Activated CD8-positive, alpha-beta memory T cell treated with anti-CD3 and anti-CD28 coated beads for 36 hours (primary cell): ENCODE measurements at regions not wholly inside any gene's neighbourhood (a gene's known extent, or its start where the extent isn't known, plus 50 kb on each side); places are given as distances from the start of the nearest gene placed in this dataset.

Experiments used
- CTCF ChIA-PET: fragments of 350-600 bp; sonication (Branson Sonifier 250); formaldehyde crosslinking; loops from one replicate; lab custom pipeline; 2021; ENCODE audit warnings: antibody characterized with exemption; lab: Charles Lee
- POLR2A ChIA-PET: fragments of 350-600 bp; sonication (Branson Sonifier 250); formaldehyde crosslinking; loops from one replicate; lab custom pipeline; 2021; ENCODE audit warnings: antibody characterized with exemption; lab: Charles Lee

GRCh38 chr11:107222916-107223460 is 204.7 kb upstream of the GUCY1A2 start:
- POLR2A ChIA-PET, result no interaction called here
- CTCF ChIA-PET, result no interaction called here

GRCh38 chr11:107222431-107222830 is 204.2 kb upstream of the GUCY1A2 start:
- CTCF ChIA-PET, result no interaction called here

GRCh38 chr11:107221748-107222285 is 203.5 kb upstream of the GUCY1A2 start:
- ChIA-PET CTCF (no interaction called here), POLR2A (no interaction called here)

More at GRCh38 chr11:107222431-107222830, 204.2 kb upstream of the GUCY1A2 start:
- POLR2A ChIA-PET, result no interaction called here

GRCh38 chr11:107218123-107219013 is 200.1 kb upstream of the GUCY1A2 start:
- CTCF ChIA-PET, result no interaction called here
- POLR2A ChIA-PET, result no interaction called here

GRCh38 chr11:107217444-107217843 is 199.2 kb upstream of the GUCY1A2 start:
- ChIA-PET POLR2A (no interaction called here), CTCF (no interaction called here)

GRCh38 chr11:107215010-107215409 is 196.7 kb upstream of the GUCY1A2 start:
- POLR2A ChIA-PET, result no interaction called here
- CTCF ChIA-PET, result no interaction called here

- ChIA-PET CTCF (no interaction called here), POLR2A (no interaction called here)
These were observed 185.4 kb upstream of the GUCY1A2 start for GRCh38 chr11:107203656-107204055.

- ChIA-PET POLR2A (interaction anchor here (0.6 kb wide), 1 partner anchor 215 kb away, joined by 6 read pairs; no protein-coding TSS in a partner anchor), CTCF (no interaction called here)
These were observed 184.0 kb upstream of the GUCY1A2 start for GRCh38 chr11:107202241-107202640.

- POLR2A ChIA-PET, result no interaction called here
- CTCF ChIA-PET, result no interaction called here
These were observed 180.3 kb upstream of the GUCY1A2 start for GRCh38 chr11:107198490-107199007.

GRCh38 chr11:107197932-107198331 is 179.7 kb upstream of the GUCY1A2 start:
- CTCF ChIA-PET, result no interaction called here
- POLR2A ChIA-PET, result no interaction called here

- CTCF ChIA-PET, result no interaction called here
- POLR2A ChIA-PET, result no interaction called here
These were observed 178.5 kb upstream of the GUCY1A2 start for GRCh38 chr11:107196732-107197131.

- POLR2A ChIA-PET, result no interaction called here
- CTCF ChIA-PET, result no interaction called here
These were observed 166.7 kb upstream of the GUCY1A2 start for GRCh38 chr11:107184986-107185385.

- POLR2A ChIA-PET, result no interaction called here
- CTCF ChIA-PET, result no interaction called here
These were observed 165.7 kb upstream of the GUCY1A2 start for GRCh38 chr11:107183953-107184352.

GRCh38 chr11:107182978-107183377 is 164.7 kb upstream of the GUCY1A2 start:
- CTCF ChIA-PET, result no interaction called here

GRCh38 chr11:107180236-107180635 is 162.0 kb upstream of the GUCY1A2 start:
- POLR2A ChIA-PET, result no interaction called here
- CTCF ChIA-PET, result no interaction called here

More at GRCh38 chr11:107182978-107183377, 164.7 kb upstream of the GUCY1A2 start:
- POLR2A ChIA-PET, result no interaction called here

- ChIA-PET CTCF (no interaction called here), POLR2A (no interaction called here)
These were observed 161.6 kb upstream of the GUCY1A2 start for GRCh38 chr11:107179829-107180228.

GRCh38 chr11:107177106-107177477 is 158.8 kb upstream of the GUCY1A2 start:
- CTCF ChIA-PET, result no interaction called here

GRCh38 chr11:107176148-107177105 is 158.2 kb upstream of the GUCY1A2 start:
- POLR2A ChIA-PET, result no interaction called here
- CTCF ChIA-PET, result no interaction called here

More at GRCh38 chr11:107177106-107177477, 158.8 kb upstream of the GUCY1A2 start:
- POLR2A ChIA-PET, result no interaction called here

- CTCF ChIA-PET, result no interaction called here
- POLR2A ChIA-PET, result no interaction called here
These were observed 156.6 kb upstream of the GUCY1A2 start for GRCh38 chr11:107174856-107175255.
